ENCODE measurements at regions not wholly inside any gene's neighbourhood (a gene's known extent, or its start where the extent isn't known, plus 50 kb on each side); places are given as distances from the start of the nearest gene placed in this dataset.

- Mint-ChIP-seq H3K36me3 (ENCODE audit: low read depth) (no peaks in the 10 kb centered on the region), H3K9me3 (ENCODE audit: low read depth) (peaks cover 6% of the 10 kb centered on the region), H3K27ac (ENCODE audit: unreplicated experiment) (no peak overlapping the region), H3K27me3 (ENCODE audit: low read depth) (peaks cover 4% of the 10 kb centered on the region), H3K4me1 (ENCODE audit: low read depth) (peaks cover 33% of the 10 kb centered on the region), H3K4me3 (ENCODE audit: unreplicated experiment) (no peak overlapping the region)
- TF ChIP-seq, protein P1, sequence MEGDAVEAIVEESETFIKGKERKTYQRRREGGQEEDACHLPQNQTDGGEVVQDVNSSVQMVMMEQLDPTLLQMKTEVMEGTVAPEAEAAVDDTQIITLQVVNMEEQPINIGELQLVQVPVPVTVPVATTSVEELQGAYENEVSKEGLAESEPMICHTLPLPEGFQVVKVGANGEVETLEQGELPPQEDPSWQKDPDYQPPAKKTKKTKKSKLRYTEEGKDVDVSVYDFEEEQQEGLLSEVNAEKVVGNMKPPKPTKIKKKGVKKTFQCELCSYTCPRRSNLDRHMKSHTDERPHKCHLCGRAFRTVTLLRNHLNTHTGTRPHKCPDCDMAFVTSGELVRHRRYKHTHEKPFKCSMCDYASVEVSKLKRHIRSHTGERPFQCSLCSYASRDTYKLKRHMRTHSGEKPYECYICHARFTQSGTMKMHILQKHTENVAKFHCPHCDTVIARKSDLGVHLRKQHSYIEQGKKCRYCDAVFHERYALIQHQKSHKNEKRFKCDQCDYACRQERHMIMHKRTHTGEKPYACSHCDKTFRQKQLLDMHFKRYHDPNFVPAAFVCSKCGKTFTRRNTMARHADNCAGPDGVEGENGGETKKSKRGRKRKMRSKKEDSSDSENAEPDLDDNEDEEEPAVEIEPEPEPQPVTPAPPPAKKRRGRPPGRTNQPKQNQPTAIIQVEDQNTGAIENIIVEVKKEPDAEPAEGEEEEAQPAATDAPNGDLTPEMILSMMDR (IDR thresholded peaks at IDR 0.05): no peak
- DNase-seq (ENCODE audit: low spot score): no peak
Observed at GRCh38 chr20:46831633-46832011, 63.0 kb upstream of the EYA2 start.

DNA sequence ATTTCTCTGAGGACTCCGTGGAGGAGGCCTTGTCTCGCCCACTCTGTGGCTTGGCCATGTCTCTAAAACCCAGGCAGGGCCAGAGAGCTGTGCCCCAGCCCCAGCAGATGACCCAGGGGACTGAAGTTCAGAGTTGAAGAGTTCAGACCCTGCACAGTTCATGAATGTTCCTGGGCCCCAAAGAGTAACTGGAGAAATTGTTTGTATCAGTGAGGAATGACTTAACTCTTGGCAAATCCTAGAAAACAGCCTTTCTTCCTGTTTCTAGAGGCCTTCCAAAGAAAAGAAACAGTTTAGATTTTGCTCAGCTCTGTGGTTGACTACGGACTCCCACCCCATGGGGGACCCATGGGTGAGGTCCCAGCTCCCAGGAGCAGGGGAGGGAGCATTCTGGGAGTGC, 62.1 kb upstream of the EYA2 start:
- TF ChIP-seq, protein P1 (IDR thresholded peaks at IDR 0.05): no peak
- Mint-ChIP-seq H3K9me3 (ENCODE audit: low read depth) (peaks cover 6% of the 10 kb centered on the region), H3K27me3 (ENCODE audit: low read depth) (peaks cover 9% of the 10 kb centered on the region), H3K4me3 (ENCODE audit: unreplicated experiment) (no peak overlapping the region), H3K4me1 (ENCODE audit: low read depth) (peaks cover 31% of the 10 kb centered on the region), H3K36me3 (ENCODE audit: low read depth) (no peaks in the 10 kb centered on the region), H3K27ac (ENCODE audit: unreplicated experiment) (peak overlapping the region; percentile 49)
- DNase-seq (ENCODE audit: low spot score): no peak

GRCh38 chr20:46833360-46833759, 61.3 kb upstream of the EYA2 start:
- no peak for DNase-seq (ENCODE audit: low spot score)
- peaks cover 9% of the 10 kb centered on the region for H3K27me3 Mint-ChIP-seq (ENCODE audit: low read depth)
- TF ChIP-seq, protein P1 (IDR thresholded peaks at IDR 0.05): no peak
- H3K9me3 Mint-ChIP-seq (ENCODE audit: low read depth): peaks cover 6% of the 10 kb centered on the region
- H3K36me3 Mint-ChIP-seq (ENCODE audit: low read depth): no peaks in the 10 kb centered on the region
- no peak overlapping the region for H3K27ac Mint-ChIP-seq (ENCODE audit: unreplicated experiment)
- peaks cover 23% of the 10 kb centered on the region for H3K4me1 Mint-ChIP-seq (ENCODE audit: low read depth)
- no peak overlapping the region for H3K4me3 Mint-ChIP-seq (ENCODE audit: unreplicated experiment)

GRCh38 chr20:46835418-46835817, 59.2 kb upstream of the EYA2 start:
- H3K27ac Mint-ChIP-seq (ENCODE audit: unreplicated experiment): no peak overlapping the region
- peaks cover 16% of the 10 kb centered on the region for H3K27me3 Mint-ChIP-seq (ENCODE audit: low read depth)
- TF ChIP-seq, protein P1 (IDR thresholded peaks at IDR 0.05): no peak
- no peak for DNase-seq (ENCODE audit: low spot score)
- no peak overlapping the region for H3K4me3 Mint-ChIP-seq (ENCODE audit: unreplicated experiment)
- peaks cover 6% of the 10 kb centered on the region for H3K9me3 Mint-ChIP-seq (ENCODE audit: low read depth)
- H3K4me1 Mint-ChIP-seq (ENCODE audit: low read depth): peaks cover 6% of the 10 kb centered on the region
- H3K36me3 Mint-ChIP-seq (ENCODE audit: low read depth): no peaks in the 10 kb centered on the region

- Mint-ChIP-seq H3K4me1 (ENCODE audit: low read depth) (peaks cover 6% of the 10 kb centered on the region), H3K4me3 (ENCODE audit: unreplicated experiment) (no peak overlapping the region), H3K27ac (ENCODE audit: unreplicated experiment) (no peak overlapping the region), H3K9me3 (ENCODE audit: low read depth) (no peaks in the 10 kb centered on the region), H3K27me3 (ENCODE audit: low read depth) (peaks cover 21% of the 10 kb centered on the region), H3K36me3 (ENCODE audit: low read depth) (no peaks in the 10 kb centered on the region)
- no peak for DNase-seq (ENCODE audit: low spot score)
- TF ChIP-seq, protein P1 (IDR thresholded peaks at IDR 0.05): no peak
Observed at GRCh38 chr20:46837083-46837482, 57.6 kb upstream of the EYA2 start.
